Testis (tissue), 2 donors: ENCODE measurements at regions not wholly inside any gene's neighbourhood (a gene's known extent, or its start where the extent isn't known, plus 50 kb on each side); places are given as distances from the start of the nearest gene placed in this dataset.

Experiments used
- POLR2A ChIP-seq: fragments of 450-650 bp; IDR thresholded peaks from one replicate; pipeline ENCODE4 v1.6.1; 2017; ENCODE audit warnings: antibody characterized with exemption, mild to moderate bottlenecking, moderate library complexity
- TF ChIP-seq, protein P1 (sequence below), 3 experiments: fragments of 450-650 bp in 2 of 3; fragments of 200-600 bp in 1 of 3; sonication (generic) in 1 of 3; IDR thresholded peaks; one replicate each; pipeline ENCODE4 v1.5.1; 2016 to 2019; ENCODE audit warnings: antibody characterized with exemption in 3 of 3, mild to moderate bottlenecking in 2 of 3, moderate library complexity in 1 of 3

DNA sequence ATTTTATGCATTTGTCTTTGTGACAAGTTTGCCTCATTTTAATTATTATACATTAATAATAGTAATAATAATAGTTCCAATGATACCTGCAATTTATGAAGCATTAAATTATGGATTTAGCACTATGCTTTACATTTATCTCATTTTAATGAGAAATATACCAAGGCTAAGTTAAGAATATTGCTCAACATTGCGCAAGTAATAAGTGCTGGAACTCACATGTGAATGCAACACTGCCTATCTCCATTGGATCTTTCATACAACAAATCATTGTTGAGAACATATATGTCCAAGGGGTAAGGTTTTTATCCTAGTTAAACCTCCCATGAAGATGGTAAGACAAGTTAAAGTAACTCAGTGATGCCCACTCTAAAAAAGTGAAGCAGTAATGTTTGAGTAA is 703.7 kb upstream of the SOX9 start:
- TF ChIP-seq, protein P1, sequence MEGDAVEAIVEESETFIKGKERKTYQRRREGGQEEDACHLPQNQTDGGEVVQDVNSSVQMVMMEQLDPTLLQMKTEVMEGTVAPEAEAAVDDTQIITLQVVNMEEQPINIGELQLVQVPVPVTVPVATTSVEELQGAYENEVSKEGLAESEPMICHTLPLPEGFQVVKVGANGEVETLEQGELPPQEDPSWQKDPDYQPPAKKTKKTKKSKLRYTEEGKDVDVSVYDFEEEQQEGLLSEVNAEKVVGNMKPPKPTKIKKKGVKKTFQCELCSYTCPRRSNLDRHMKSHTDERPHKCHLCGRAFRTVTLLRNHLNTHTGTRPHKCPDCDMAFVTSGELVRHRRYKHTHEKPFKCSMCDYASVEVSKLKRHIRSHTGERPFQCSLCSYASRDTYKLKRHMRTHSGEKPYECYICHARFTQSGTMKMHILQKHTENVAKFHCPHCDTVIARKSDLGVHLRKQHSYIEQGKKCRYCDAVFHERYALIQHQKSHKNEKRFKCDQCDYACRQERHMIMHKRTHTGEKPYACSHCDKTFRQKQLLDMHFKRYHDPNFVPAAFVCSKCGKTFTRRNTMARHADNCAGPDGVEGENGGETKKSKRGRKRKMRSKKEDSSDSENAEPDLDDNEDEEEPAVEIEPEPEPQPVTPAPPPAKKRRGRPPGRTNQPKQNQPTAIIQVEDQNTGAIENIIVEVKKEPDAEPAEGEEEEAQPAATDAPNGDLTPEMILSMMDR (IDR thresholded peaks at IDR 0.05) = no peak
- TF ChIP-seq POLR2A = no peak
